ES-I3 (cell line): ENCODE measurements at regions not wholly inside any gene's neighbourhood (a gene's known extent, or its start where the extent isn't known, plus 50 kb on each side); places are given as distances from the start of the nearest gene placed in this dataset.
"Not testable (repeated sequence)": the region's sequence is repeated elsewhere in the genome, so short reads cannot be mapped to it uniquely, and the experiment has no call there.

Source experiments
- H3K36me3 ChIP-seq: 2 replicates; pipeline ENCODE4 v1.6.1; 2013; ENCODE audit warnings: mild to moderate bottlenecking, low read length, control low read depth, moderate library complexity; ENCODE audit not compliant: insufficient read depth
- H3K4me1 ChIP-seq: 2 replicates; pipeline ENCODE4 v1.6.1; 2013; ENCODE audit warnings: mild to moderate bottlenecking, control low read depth, low read length; ENCODE audit not compliant: insufficient read depth
- H3K9ac ChIP-seq: 2 replicates; pipeline ENCODE4 v1.6.1; 2013; ENCODE audit warnings: low read depth, mild to moderate bottlenecking, low read length, moderate library complexity
- H3K9me3 ChIP-seq: 2 replicates; pipeline ENCODE4 v1.6.1; 2013; ENCODE audit warnings: mild to moderate bottlenecking, low read length, moderate library complexity; ENCODE audit not compliant: control insufficient read depth, insufficient read depth

DNA sequence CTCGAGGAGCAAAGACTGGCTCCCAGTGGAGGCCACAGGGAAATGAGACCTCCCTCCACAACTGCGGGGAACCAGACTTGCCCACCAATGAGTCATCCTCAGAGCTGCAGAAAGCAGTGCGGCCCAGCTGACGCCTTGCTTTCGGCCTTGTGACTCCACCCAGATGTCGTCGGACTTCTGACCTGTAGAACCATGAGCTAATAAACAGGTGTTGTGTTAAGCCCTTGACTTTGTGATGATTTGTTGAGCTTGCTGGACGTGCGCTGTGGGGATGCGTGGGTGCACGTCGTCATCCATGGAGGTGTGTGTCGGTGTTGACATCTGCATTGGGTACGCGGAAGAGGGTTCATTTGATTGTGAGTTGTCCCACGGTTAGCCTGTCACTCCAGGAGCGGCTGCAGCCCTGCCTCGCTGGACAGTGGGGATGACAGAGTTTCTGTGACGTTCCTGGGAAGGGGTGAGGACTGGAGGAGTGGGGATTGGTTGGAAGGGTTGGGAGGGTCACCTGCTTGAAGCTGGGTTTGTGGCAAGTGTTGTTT is 154.1 kb downstream of the SH3BP4 start:
- no peaks in the 10 kb centered on the region for H3K9me3 ChIP-seq
- H3K36me3 ChIP-seq, result no peaks in the 10 kb centered on the region
- H3K4me1 ChIP-seq, result no peaks in the 10 kb centered on the region
- no peak overlapping the region for H3K9ac ChIP-seq

DNA sequence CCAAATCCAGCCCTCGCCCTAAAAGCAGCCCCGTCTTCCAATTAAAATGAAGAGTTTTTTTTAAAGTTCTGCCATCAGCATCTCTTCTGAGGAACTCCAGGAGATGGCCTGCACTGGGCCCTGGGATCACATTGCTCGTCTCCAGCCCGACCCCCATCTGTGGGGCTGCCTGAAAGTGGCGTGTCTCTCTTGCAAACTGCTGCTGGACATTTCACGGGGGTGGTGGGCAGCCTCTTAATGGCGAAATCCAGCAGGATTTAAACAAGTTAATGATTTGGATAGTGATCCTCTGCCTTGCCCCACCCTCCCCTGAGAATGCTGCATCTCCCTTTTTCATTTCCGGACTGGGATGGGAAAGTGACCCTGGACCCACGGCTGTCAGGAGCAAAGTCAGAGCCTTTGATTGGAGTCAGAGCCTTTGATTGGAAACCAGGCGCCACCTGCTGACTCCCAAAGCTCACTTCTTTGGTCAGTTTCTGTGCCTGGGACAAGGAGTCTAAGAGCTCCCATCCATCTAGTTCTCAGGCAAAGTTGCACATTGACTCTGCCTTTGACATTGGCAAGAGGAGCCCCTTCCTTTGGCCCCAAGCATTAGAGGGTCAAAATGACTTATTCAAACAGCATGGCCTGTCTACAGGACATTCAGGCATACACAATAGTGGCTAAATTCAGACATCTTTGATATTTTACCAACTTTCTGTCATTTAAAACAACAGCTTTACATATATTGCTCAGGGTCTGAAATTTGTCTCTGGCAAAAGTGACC is 155.2 kb downstream of the SH3BP4 start:
- Histone ChIP-seq H3K9ac (no peak overlapping the region), H3K4me1 (no peaks in the 10 kb centered on the region), H3K36me3 (no peaks in the 10 kb centered on the region), H3K9me3 (no peaks in the 10 kb centered on the region)

DNA sequence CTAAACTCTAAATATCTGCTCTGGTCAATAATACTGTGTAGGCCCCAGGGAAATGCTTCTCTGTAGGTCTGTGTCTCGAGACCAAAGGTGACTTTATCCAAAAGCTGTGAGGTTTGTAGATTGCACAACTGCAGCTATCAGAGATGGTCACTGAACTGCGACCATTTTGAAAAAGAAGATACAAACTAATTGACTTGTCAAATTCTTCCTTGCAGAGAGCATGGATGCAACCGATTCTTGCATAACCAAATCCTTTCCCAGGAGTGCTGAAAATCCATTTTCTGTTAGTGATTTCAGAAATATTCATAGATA is 155.8 kb downstream of the SH3BP4 start:
- Histone ChIP-seq H3K9me3 (no peaks in the 10 kb centered on the region), H3K4me1 (no peaks in the 10 kb centered on the region), H3K9ac (no peak overlapping the region), H3K36me3 (no peaks in the 10 kb centered on the region)

DNA sequence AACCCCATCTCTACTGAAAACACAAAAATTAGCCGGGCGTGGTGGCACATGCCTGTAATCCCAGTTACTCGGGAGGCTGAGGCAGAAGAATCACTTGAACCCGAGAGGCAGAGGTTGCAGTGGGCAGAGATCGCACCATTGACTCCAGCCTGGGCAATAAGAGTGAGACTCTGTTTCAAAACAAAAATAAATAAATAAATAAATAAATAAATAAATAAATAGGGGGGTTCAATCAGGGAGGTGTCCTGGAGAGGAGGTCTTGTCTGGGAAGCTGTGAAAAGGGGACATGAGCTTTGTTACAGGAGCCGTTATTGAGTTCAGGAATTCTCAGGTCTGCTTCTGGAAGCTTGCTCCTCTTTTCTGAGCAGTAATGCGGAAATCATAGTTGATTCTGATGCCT is 157.7 kb downstream of the SH3BP4 start:
- not testable (repeated sequence) for H3K9ac ChIP-seq, H3K36me3 ChIP-seq, H3K9me3 ChIP-seq, H3K4me1 ChIP-seq

DNA sequence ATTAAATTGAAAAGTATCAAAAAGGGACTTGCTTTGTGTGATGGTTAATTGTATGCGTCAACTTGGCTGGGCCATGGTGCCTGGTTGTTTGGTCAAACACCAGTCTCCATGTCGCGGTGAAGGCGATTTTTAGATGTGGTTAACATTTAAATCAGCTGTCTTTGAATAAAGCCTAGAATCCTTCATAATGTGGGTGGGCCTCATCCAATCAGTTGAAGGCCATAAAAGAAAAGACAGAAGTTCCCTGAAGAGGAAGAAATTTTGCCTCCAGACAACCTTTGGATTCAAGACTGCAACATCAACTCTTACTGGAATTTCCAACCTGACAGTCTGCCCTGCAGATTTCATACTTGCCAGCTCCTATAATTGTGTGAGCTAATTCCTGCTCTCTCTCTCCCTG is 160.5 kb downstream of the SH3BP4 start:
- H3K36me3 ChIP-seq, result no peaks in the 10 kb centered on the region
- no peaks in the 10 kb centered on the region for H3K4me1 ChIP-seq
- no peaks in the 10 kb centered on the region for H3K9me3 ChIP-seq
- no peak overlapping the region for H3K9ac ChIP-seq

DNA sequence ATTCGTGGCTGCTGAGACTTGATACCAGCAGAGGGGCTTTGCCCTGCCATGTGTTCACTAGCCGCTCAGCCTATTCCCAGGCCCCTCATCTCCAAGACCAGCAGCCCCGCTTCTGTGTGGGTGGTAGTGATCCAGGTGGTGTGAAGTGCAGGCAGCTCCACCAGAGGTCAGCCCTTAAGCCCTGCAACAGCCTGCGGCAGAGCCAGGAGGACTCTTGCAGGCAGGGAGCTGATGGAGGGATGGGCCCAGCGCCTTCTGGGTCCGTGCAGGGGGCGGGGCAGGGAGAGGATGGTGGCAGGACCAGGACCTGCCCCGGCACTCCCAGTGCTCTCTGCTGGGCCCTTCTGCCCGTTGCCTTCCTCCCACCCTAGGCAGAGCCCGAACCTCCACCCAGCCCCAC is 162.0 kb downstream of the SH3BP4 start:
- Histone ChIP-seq H3K4me1 (no peaks in the 10 kb centered on the region), H3K9ac (no peak overlapping the region), H3K36me3 (no peaks in the 10 kb centered on the region), H3K9me3 (no peaks in the 10 kb centered on the region)

DNA sequence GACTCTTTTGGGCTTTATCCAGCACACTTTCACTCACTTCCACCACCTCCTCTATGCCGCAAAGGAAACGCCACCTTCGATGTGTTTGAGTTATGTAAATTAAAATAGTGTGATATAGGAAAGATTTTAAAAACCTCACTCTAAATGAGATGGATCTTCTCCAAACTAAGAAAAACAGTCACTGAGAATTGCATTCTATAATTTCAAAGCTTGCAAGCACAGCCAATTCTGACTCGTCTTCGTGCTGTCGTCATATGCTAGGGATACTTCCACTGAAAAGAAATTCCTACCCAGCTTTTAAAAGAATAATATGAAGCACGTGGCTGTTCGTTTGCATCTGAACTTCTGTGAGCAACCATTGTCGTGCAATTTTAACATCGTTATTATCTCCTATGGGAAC is 162.5 kb downstream of the SH3BP4 start:
- no peaks in the 10 kb centered on the region for H3K36me3 ChIP-seq
- H3K9ac ChIP-seq, result no peak overlapping the region
- no peaks in the 10 kb centered on the region for H3K4me1 ChIP-seq
- no peaks in the 10 kb centered on the region for H3K9me3 ChIP-seq

DNA sequence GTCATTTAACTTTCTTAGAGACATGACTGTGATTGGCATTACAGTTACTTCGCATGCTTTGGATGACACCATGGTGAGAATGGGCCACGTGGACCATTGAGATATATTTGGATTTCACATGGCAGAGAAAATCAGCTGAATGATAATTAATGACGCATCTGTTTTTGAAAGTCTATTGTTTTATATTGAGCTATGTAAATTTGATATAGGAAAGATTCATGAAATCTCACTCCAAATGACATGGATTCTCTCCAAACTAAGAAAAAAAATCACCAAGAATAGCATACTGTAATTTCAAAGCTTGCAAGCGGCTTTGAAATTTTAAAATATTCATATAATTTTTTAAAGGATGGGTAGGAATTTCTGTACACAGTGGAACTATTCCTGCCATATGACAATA is 163.7 kb downstream of the SH3BP4 start:
- no peaks in the 10 kb centered on the region for H3K4me1 ChIP-seq
- no peaks in the 10 kb centered on the region for H3K36me3 ChIP-seq
- H3K9me3 ChIP-seq, result no peaks in the 10 kb centered on the region
- H3K9ac ChIP-seq, result no peak overlapping the region

DNA sequence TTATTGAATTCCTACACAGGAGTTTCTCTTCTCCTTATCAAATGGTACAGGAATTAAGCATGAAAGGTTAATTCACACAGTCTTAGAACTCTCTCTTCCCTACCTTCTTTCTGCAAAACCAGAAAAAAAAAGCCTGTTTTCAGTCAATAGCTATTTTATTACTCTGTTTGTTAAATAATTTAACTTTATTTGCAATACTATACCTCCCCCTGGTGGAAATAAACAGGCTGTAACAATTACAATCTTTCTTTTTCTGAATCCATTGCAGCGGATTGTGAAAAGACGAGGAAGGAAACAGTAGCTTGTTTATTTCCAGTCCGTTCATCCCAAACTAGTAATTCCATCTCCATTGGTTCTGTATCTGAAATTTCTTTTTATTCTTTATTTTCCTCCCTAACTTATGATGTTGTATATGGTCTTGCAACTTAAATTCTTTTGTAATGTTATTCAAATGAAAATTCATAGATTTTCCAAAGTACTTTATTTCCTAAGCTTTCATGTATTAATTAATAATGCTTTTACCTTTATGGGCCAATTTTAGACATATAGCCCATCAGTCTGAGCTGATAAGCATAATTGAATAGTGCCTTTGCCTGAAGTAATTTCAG is 165.2 kb downstream of the SH3BP4 start:
- Histone ChIP-seq H3K4me1 (no peaks in the 10 kb centered on the region), H3K9ac (no peak overlapping the region), H3K9me3 (no peaks in the 10 kb centered on the region), H3K36me3 (no peaks in the 10 kb centered on the region)

DNA sequence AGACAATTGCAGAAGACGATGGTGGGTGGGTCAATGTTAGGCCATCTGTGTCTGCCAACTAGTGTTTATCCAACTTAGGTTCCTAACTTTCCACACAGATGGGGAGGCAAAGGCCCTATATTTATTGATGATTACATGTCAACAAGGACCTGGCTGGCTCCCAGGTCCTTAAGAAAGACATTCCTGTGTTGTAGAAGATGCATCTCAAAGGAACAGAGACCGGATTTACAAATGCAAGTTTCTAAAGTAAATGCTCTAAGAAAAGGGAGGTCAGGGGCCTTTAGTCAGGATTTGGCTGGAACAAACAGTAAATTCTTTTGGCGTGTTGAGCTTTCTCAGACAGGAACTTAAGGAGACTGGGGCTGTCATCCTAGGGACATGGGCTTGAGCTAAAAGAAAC is 175.0 kb downstream of the SH3BP4 start:
- Histone ChIP-seq H3K4me1 (no peaks in the 10 kb centered on the region), H3K9ac (no peak overlapping the region), H3K36me3 (no peaks in the 10 kb centered on the region), H3K9me3 (no peaks in the 10 kb centered on the region)

DNA sequence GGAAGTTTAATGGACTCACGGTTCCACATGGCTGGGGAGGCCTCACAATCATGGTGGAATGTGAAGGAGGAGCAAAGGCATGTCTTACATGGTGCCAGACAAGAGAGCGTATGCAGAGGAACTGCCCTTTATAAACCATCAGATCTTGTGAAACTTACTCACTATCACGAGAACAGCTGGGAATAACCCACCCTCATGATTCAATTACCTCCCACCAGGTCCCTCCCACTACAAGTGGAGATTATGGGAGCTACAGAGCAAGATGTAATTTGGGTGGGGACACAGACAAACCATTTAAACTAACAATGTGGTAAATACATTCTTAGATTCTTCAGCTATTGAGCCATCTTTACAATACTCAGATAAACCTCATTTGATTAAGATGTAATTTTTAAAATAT is 176.1 kb downstream of the SH3BP4 start:
- H3K36me3 ChIP-seq, result no peaks in the 10 kb centered on the region
- no peaks in the 10 kb centered on the region for H3K4me1 ChIP-seq
- H3K9ac ChIP-seq, result no peak overlapping the region
- H3K9me3 ChIP-seq, result no peaks in the 10 kb centered on the region

DNA sequence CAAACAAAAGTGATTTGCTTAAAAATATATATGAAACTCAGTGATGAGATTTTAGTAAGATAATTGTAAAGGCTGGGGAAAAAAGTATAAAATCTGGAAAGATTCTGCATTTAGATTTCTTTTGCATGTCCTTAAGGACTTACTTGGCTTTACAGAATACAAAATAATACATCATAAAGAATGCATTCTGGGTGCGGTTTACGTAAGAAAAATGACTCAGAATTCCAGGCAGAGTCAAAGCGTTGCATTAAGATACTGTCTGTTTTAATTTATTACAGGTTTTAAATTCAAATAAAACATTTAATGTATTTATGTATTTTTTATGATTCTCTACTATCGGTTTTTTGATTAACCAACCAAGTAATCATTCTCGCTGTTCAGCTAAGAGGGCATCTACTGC is 178.0 kb downstream of the SH3BP4 start:
- Histone ChIP-seq H3K36me3 (no peaks in the 10 kb centered on the region), H3K4me1 (no peaks in the 10 kb centered on the region), H3K9me3 (no peaks in the 10 kb centered on the region), H3K9ac (no peak overlapping the region)

DNA sequence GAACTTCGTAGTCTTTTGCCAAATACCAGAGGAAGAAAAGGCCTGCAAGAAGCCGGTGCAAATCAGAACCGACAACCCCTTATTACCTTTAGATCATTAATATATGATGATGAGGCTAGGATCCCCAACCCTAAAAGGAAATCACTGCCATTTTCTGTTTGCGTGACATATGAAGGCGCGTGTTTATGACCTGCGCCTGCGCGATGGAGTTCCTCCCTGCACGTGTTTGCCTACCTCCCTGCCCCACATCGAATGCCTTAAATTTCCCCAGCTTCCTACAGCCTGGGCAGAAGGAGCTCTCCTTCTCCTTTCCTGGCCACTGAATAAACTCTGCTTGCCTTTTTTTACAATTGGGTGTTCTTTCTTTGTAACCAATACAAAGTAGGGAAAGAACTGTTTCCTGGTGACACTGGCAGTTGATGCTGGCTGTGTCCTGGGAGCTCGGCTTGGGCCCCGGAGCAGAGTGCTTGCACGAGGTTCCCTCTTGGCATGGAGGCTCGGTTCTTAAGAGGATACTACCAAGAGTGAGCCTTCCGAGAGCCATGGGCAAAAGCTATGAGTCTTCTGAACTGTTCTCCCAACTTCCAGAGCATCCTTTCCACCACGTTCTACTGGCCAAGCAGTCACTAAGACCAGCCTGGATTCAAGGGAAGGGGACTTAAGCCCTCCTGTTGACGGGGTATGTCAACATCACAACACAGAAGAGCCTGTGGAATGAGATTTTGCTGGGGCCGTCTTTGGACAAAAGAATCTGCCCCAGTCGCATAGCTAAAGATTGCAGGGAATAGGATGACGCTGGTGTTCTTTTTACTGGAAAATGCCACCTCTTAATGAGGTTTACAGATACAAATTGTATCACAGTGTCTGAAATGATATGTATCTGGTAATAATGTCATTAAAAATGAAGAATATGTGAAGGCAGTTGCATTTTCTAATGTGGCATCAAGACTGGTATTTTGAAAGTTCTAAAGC is 179.8 kb downstream of the SH3BP4 start:
- H3K36me3 ChIP-seq, result no peaks in the 10 kb centered on the region
- H3K9me3 ChIP-seq, result no peaks in the 10 kb centered on the region
- no peak overlapping the region for H3K9ac ChIP-seq
- no peaks in the 10 kb centered on the region for H3K4me1 ChIP-seq

DNA sequence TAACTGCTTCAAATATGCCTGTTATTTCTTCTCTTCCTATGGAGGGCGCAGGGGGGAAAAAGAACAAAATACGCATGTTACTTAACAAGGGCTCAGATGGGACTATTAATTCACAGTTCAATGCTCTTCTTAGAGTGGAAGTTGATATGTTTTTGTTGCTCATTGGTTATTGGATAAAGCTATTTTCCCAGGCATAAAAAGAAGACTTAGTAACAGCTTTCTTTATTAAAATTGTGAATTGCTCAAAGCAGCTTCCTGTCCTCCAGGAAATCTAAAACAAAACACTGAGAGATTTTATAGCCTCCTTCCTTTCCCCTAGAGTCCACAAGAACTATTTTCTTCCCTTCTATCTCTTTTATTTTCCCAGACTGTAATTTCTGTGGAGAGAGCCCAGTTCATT is 180.8 kb downstream of the SH3BP4 start:
- Histone ChIP-seq H3K36me3 (no peaks in the 10 kb centered on the region), H3K4me1 (no peaks in the 10 kb centered on the region), H3K9me3 (no peaks in the 10 kb centered on the region), H3K9ac (no peak overlapping the region)
